HCT116 (cell line): ENCODE measurements at regions not wholly inside any gene's neighbourhood (a gene's known extent, or its start where the extent isn't known, plus 50 kb on each side); places are given as distances from the start of the nearest gene placed in this dataset.

Experiments used
- ATAC-seq: fragments of 200-7000 bp; cut with Tn5 transposase; 2 replicates; pipeline ENCODE4 v1.9.1; 2020; ENCODE audit warnings: mild to moderate bottlenecking, moderate library complexity
- BruUV-seq: library from RNA; stranded (reverse); fragments of 400-500 nt; replicated peaks from 2 replicates; lab custom pipeline; 2021; lab: Mats Ljungman, UMichigan
- CTCF ChIA-PET: fragments of 300-600 bp; sonication (Branson Sonifier 250); formaldehyde crosslinking; loops from one replicate; lab custom pipeline; 2021; ENCODE audit warnings: antibody characterized with exemption; lab: Charles Lee
- POLR2A ChIA-PET: fragments of 300-600, 350-600 bp; sonication (Branson Sonifier 250); formaldehyde crosslinking; loops from one replicate; lab custom pipeline; 2021; ENCODE audit warnings: antibody characterized with exemption; lab: Charles Lee
- RAD21 ChIA-PET, 2 experiments: fragments of 300-600 bp; sonication (Branson Sonifier 250); formaldehyde crosslinking; loops; one replicate each; lab custom pipeline; 2023; ENCODE audit warnings: low total read pairs in 2 of 2; ENCODE audit not compliant: uncharacterized antibody in 2 of 2, unreplicated experiment in 2 of 2, low non-redundant PET in 1 of 2; lab: Charles Lee
- DNase-seq: peaks from one replicate; pipeline ENCODE4 v3.0.0-alpha.2; 2010; ENCODE audit warnings: low read depth, low spot score
- H2AFZ ChIP-seq: fragments of 200-600 bp; shearing (Covaris generic), sonication (generic); 2 replicates; pipeline ENCODE4 v1.6.1; 2017; ENCODE audit warnings: low read depth, mixed run types, mixed read lengths, antibody characterized with exemption, low read length; ENCODE audit not compliant: poor library complexity, severe bottlenecking
- H3K27ac ChIP-seq: 2 replicates; pipeline ENCODE4 v1.5.1; 2012; ENCODE audit warnings: low read depth, low read length
- H3K27me3 ChIP-seq: fragments of 200-600 bp; sonication (generic); 2 replicates; pipeline ENCODE4 v1.6.1; 2016; ENCODE audit warnings: mixed run types, low read length, mixed read lengths; ENCODE audit not compliant: insufficient read depth
- H3K36me3 ChIP-seq, 2 experiments: fragments of 200-500 bp in 1 of 2; fragments of 200-600 bp in 1 of 2; sonication (Bioruptor generic) in 1 of 2; sonication (generic) in 1 of 2; 2 replicates each; pipeline versions ENCODE4 v1.5.1 to v1.6.1; 2014 to 2016; ENCODE audit warnings: low read length in 2 of 2, inconsistent platforms in 1 of 2, mixed read lengths in 1 of 2, mixed run types in 1 of 2; ENCODE audit not compliant: insufficient read depth in 2 of 2, control insufficient read depth in 1 of 2
- H3K4me1 ChIP-seq, 2 experiments: fragments of 200-600 bp in 1 of 2; sonication (generic) in 1 of 2; 2 replicates each; pipeline versions ENCODE4 v1.5.1 to v1.6.1; 2012 to 2017; ENCODE audit warnings: low read length in 2 of 2, inconsistent platforms in 1 of 2, mild to moderate bottlenecking in 1 of 2, mixed read lengths in 1 of 2, mixed run types in 1 of 2, moderate library complexity in 1 of 2; ENCODE audit not compliant: insufficient read depth in 2 of 2, control insufficient read depth in 1 of 2
- H3K4me2 ChIP-seq: fragments of 200-600 bp; sonication (generic); 2 replicates; pipeline ENCODE4 v1.6.1; 2017; ENCODE audit warnings: mixed run types, low read length, mixed read lengths
- H3K4me3 ChIP-seq, 2 experiments: fragments of 200-600 bp in 1 of 2; sonication (generic) in 1 of 2; replicated peaks in 1 of 2; 2 replicates each; pipeline ENCODE4 v1.5.1; 2011 to 2016; ENCODE audit warnings: low read length in 2 of 2, control low read depth in 1 of 2, low read depth in 1 of 2, mild to moderate bottlenecking in 1 of 2, mixed read lengths in 1 of 2, mixed run types in 1 of 2
- H3K79me2 ChIP-seq: fragments of 200-600 bp; sonication (generic); 2 replicates; pipeline ENCODE4 v1.6.1; 2017; ENCODE audit warnings: mild to moderate bottlenecking, mixed run types, low read length, moderate library complexity, mixed read lengths; ENCODE audit not compliant: insufficient read depth
- H3K9ac ChIP-seq: fragments of 200-600 bp; sonication (generic); 2 replicates; pipeline ENCODE4 v1.6.1; 2016; ENCODE audit warnings: low read length, mixed read lengths
- H3K9me2 ChIP-seq: fragments of 200-600 bp; sonication (generic), shearing (Covaris generic); 2 replicates; pipeline ENCODE4 v1.6.1; 2017; ENCODE audit warnings: mixed run types, mild to moderate bottlenecking, moderate library complexity; ENCODE audit not compliant: insufficient read depth
- H3K9me3 ChIP-seq, 2 experiments: fragments of 200-500 bp in 1 of 2; fragments of 200-600 bp in 1 of 2; sonication (Bioruptor generic) in 1 of 2; sonication (generic) in 1 of 2; 2 replicates each; pipeline ENCODE4 v1.6.1; 2014 to 2017; ENCODE audit warnings: low read length in 2 of 2, mixed read lengths in 2 of 2, inconsistent platforms in 1 of 2, low read depth in 1 of 2, mild to moderate bottlenecking in 1 of 2, mixed run types in 1 of 2, moderate library complexity in 1 of 2; ENCODE audit not compliant: control insufficient read depth in 1 of 2, insufficient read depth in 1 of 2
- H4K20me1 ChIP-seq: fragments of 200-600 bp; sonication (generic), shearing (Covaris generic); 2 replicates; pipeline ENCODE4 v1.6.1; 2017; ENCODE audit warnings: mixed run types, mild to moderate bottlenecking, moderate library complexity; ENCODE audit not compliant: insufficient read depth
- EZH2phosphoT487 ChIP-seq: fragments of 200-600 bp; IDR thresholded peaks from 2 replicates; pipeline ENCODE4 v1.6.1; 2018; ENCODE audit warnings: antibody characterized with exemption, borderline replicate concordance
- FOSL1 ChIP-seq: IDR thresholded peaks from 2 replicates; pipeline ENCODE4 v1.6.1; 2012; ENCODE audit warnings: low read depth
- POLR2A ChIP-seq: IDR thresholded peaks from 2 replicates; pipeline ENCODE4 v1.7.0; 2011; ENCODE audit warnings: borderline replicate concordance; ENCODE audit not compliant: insufficient read depth, insufficient read length; ENCODE audit errors: extremely low read depth
- POLR2AphosphoS5 ChIP-seq: IDR thresholded peaks from 2 replicates; pipeline ENCODE4 v1.6.1; 2011; ENCODE audit warnings: mild to moderate bottlenecking, low read depth, low read length, moderate library complexity
- RAD21 ChIP-seq: IDR thresholded peaks from 2 replicates; pipeline ENCODE4 v1.6.1; 2012; ENCODE audit warnings: low read depth, mild to moderate bottlenecking
- SP1 ChIP-seq: IDR thresholded peaks from 2 replicates; pipeline ENCODE4 v1.6.1; 2012; ENCODE audit warnings: low read depth
- YY1 ChIP-seq: IDR thresholded peaks from 2 replicates; pipeline ENCODE4 v1.6.1; 2011; ENCODE audit warnings: low read length, low read depth, moderate library complexity, mild to moderate bottlenecking; ENCODE audit not compliant: insufficient replicate concordance; ENCODE audit errors: extremely low read depth
- ZNF274 ChIP-seq: fragments of 200-500 bp; sonication (Bioruptor generic); IDR thresholded peaks from 2 replicates; pipeline ENCODE4 v1.6.1; 2014; ENCODE audit warnings: mild to moderate bottlenecking, low read depth, low read length, inconsistent platforms
- intact Hi-C: fragments of 100-400 bp; cut with micrococcal nuclease; formaldehyde crosslinking; loops from 2 replicates; pipeline ENCODE4 v1.10.0; 2022
- TF ChIP-seq, protein P1 (sequence below): IDR thresholded peaks from 2 replicates; pipeline ENCODE4 v1.6.1; 2011; ENCODE audit warnings: mild to moderate bottlenecking, low read length, moderate library complexity; ENCODE audit not compliant: insufficient replicate concordance; ENCODE audit errors: extremely low read depth
- TF ChIP-seq, protein P2 (sequence below), 3 experiments: fragments of 200-600 bp in 1 of 3; sonication (generic) in 1 of 3; IDR thresholded peaks in 2 of 3; conservative IDR thresholded peaks in 1 of 3; 2 replicates each; pipeline ENCODE4 v1.5.1; 2012 to 2017; ENCODE audit warnings: low read depth in 2 of 3, low read length in 2 of 3, antibody characterized with exemption in 1 of 3, borderline replicate concordance in 1 of 3, control low read depth in 1 of 3, mild to moderate bottlenecking in 1 of 3, mixed read lengths in 1 of 3, mixed run types in 1 of 3, moderate library complexity in 1 of 3; ENCODE audit not compliant: insufficient read depth in 1 of 3

GRCh38 chr4:54395013-54395527 is 166.0 kb downstream of the PDGFRA start (continued):
- TF ChIP-seq YY1 (no peak), EZH2phosphoT487 (no peak), POLR2A (no peak), RAD21 (no peak), POLR2AphosphoS5 (no peak), FOSL1 (no peak)

GRCh38 chr4:54400188-54400587 is 171.1 kb downstream of the PDGFRA start:
- no peak for ATAC-seq
- POLR2A ChIA-PET: no interaction called here

More at GRCh38 chr4:54400188-54400587, 171.1 kb downstream of the PDGFRA start:
- Histone ChIP-seq H3K36me3 (no peaks in the 10 kb centered on the region), H3K4me3 (no peak overlapping the region), H3K9ac (no peak overlapping the region), H4K20me1 (no peaks in the 10 kb centered on the region), H2AFZ (no peak overlapping the region), H3K4me2 (no peak overlapping the region), H3K4me1 (no peaks in the 10 kb centered on the region), H3K27me3 (peaks cover 5% of the 10 kb centered on the region; the same call in 1 of the 2 replicates), H3K9me2 (no peaks in the 10 kb centered on the region), H3K27ac (no peak overlapping the region), H3K79me2 (no peaks in the 10 kb centered on the region), H3K9me3 (no peaks in the 10 kb centered on the region)
- DNase-seq: no peak
- no TSS peak for BruUV-seq
- no peak for TF ChIP-seq SP1
- TF ChIP-seq, protein P1, sequence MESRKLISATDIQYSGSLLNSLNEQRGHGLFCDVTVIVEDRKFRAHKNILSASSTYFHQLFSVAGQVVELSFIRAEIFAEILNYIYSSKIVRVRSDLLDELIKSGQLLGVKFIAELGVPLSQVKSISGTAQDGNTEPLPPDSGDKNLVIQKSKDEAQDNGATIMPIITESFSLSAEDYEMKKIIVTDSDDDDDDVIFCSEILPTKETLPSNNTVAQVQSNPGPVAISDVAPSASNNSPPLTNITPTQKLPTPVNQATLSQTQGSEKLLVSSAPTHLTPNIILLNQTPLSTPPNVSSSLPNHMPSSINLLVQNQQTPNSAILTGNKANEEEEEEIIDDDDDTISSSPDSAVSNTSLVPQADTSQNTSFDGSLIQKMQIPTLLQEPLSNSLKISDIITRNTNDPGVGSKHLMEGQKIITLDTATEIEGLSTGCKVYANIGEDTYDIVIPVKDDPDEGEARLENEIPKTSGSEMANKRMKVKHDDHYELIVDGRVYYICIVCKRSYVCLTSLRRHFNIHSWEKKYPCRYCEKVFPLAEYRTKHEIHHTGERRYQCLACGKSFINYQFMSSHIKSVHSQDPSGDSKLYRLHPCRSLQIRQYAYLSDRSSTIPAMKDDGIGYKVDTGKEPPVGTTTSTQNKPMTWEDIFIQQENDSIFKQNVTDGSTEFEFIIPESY: no peak
- TF ChIP-seq ZNF274: no peak
- TF ChIP-seq POLR2AphosphoS5: no peak
- TF ChIP-seq, protein P2, sequence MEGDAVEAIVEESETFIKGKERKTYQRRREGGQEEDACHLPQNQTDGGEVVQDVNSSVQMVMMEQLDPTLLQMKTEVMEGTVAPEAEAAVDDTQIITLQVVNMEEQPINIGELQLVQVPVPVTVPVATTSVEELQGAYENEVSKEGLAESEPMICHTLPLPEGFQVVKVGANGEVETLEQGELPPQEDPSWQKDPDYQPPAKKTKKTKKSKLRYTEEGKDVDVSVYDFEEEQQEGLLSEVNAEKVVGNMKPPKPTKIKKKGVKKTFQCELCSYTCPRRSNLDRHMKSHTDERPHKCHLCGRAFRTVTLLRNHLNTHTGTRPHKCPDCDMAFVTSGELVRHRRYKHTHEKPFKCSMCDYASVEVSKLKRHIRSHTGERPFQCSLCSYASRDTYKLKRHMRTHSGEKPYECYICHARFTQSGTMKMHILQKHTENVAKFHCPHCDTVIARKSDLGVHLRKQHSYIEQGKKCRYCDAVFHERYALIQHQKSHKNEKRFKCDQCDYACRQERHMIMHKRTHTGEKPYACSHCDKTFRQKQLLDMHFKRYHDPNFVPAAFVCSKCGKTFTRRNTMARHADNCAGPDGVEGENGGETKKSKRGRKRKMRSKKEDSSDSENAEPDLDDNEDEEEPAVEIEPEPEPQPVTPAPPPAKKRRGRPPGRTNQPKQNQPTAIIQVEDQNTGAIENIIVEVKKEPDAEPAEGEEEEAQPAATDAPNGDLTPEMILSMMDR (IDR thresholded peaks at IDR 0.05 in 2 of 3, conservative IDR thresholded peaks at IDR 0.05 in 1 of 3; ENCODE audit: borderline replicate concordance in 1 of 3, insufficient read depth in 1 of 3, low read depth in 2 of 3, low read length in 2 of 3): no peak
- ChIA-PET RAD21 (no interaction called here), CTCF (no interaction called here)
- intact Hi-C loops: no loop called here
